ENCODE measurements at regions not wholly inside any gene's neighbourhood (a gene's known extent, or its start where the extent isn't known, plus 50 kb on each side); places are given as distances from the start of the nearest gene placed in this dataset.

- TF ChIP-seq CTCF (IDR thresholded peaks at IDR 0.05) = no peak
- TF ChIP-seq EP300 (IDR thresholded peaks at IDR 0.05) = no peak
- no peak for TF ChIP-seq POLR2A (IDR thresholded peaks at IDR 0.05)
These were observed 790.3 kb upstream of the HTR2C start for GRCh38 chrX:113793563-113793962.

All from tibial nerve (tissue), 4 donors.